Hematopoietic multipotent progenitor cell treated with erythropoietin and hydrocortisone succinate and interleukin-3 and kit ligand, for 8 days (in vitro differentiated cells): ENCODE measurements at regions not wholly inside any gene's neighbourhood (a gene's known extent, or its start where the extent isn't known, plus 50 kb on each side); places are given as distances from the start of the nearest gene placed in this dataset.

Experiments used
- DNase-seq: peaks from one replicate; pipeline ENCODE4 v3.0.0-alpha.2; 2015

GRCh38 chr13:72208112-72208645, 341.2 kb upstream of the DACH1 start:
- no peak for DNase-seq

- DNase-seq = no peak
Observed at GRCh38 chr13:72205773-72206172, 338.8 kb upstream of the DACH1 start.

GRCh38 chr13:72204291-72204690, 337.3 kb upstream of the DACH1 start:
- DNase-seq = no peak

- no peak for DNase-seq
Observed at GRCh38 chr13:72201726-72202125, 334.7 kb upstream of the DACH1 start.

GRCh38 chr13:72199640-72200039, 332.6 kb upstream of the DACH1 start:
- no peak for DNase-seq

- DNase-seq = no peak
Observed at GRCh38 chr13:72198967-72199560, 332.1 kb upstream of the DACH1 start.

- DNase-seq = no peak
Observed at GRCh38 chr13:72198042-72198441, 331.0 kb upstream of the DACH1 start.

GRCh38 chr13:72195044-72195704, 328.2 kb upstream of the DACH1 start:
- DNase-seq = no peak

- DNase-seq = no peak
Observed at GRCh38 chr13:72194523-72194922, 327.5 kb upstream of the DACH1 start.

GRCh38 chr13:72186730-72187422, 319.9 kb upstream of the DACH1 start:
- DNase-seq = no peak

- DNase-seq = no peak
Observed at GRCh38 chr13:72185776-72186175, 318.8 kb upstream of the DACH1 start.

GRCh38 chr13:72181661-72182060, 314.7 kb upstream of the DACH1 start:
- DNase-seq = no peak

GRCh38 chr13:72180253-72180952, 313.4 kb upstream of the DACH1 start:
- no peak for DNase-seq

- no peak for DNase-seq
Observed at GRCh38 chr13:72174549-72174948, 307.5 kb upstream of the DACH1 start.

GRCh38 chr13:72170571-72170970, 303.6 kb upstream of the DACH1 start:
- no peak for DNase-seq

- no peak for DNase-seq
Observed at GRCh38 chr13:72168126-72168855, 301.3 kb upstream of the DACH1 start.

GRCh38 chr13:72166102-72166650, 299.2 kb upstream of the DACH1 start:
- DNase-seq = no peak

- DNase-seq = no peak
Observed at GRCh38 chr13:72165276-72165675, 298.3 kb upstream of the DACH1 start.

GRCh38 chr13:72164811-72165210, 297.8 kb upstream of the DACH1 start:
- no peak for DNase-seq

- no peak for DNase-seq
Observed at GRCh38 chr13:72163678-72164077, 296.7 kb upstream of the DACH1 start.

GRCh38 chr13:72160977-72161376, 294.0 kb upstream of the DACH1 start:
- no peak for DNase-seq

- no peak for DNase-seq
Observed at GRCh38 chr13:72156760-72157159, 289.8 kb upstream of the DACH1 start.
